ENCODE measurements at regions not wholly inside any gene's neighbourhood (a gene's known extent, or its start where the extent isn't known, plus 50 kb on each side); places are given as distances from the start of the nearest gene placed in this dataset.

DNA sequence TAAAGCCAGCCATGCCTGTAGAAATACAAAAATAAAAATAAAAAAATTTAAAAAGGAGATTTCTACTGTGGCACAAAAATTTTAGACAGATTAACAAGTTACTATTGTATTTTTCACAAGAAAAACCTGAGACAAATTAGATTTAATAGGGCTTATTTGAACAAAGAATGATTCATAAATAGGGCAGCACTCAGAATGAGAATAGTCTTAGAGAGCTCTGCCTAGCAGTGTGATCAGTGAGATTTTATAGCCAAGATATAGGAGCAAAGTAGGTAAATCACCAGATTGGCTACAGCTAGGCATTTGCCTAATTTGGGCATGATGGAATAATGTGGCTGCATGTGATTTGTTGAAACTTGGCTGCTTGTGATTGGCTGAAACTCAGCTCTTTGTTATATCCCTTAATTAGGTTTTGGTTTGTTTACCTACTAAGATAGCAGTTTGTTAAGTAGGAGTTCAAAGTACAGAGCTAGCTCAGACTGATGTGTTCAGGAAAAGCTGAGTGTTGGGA is 279.7 kb upstream of the TMTC1 start:
- FAIRE-seq, result no peak
- no peak for TF ChIP-seq CTCF (IDR thresholded peaks at IDR 0.05; ENCODE audit: insufficient read depth, missing control alignments)
- no peak for DNase-seq (ENCODE audit: insufficient read length, low spot score)

- no peak for TF ChIP-seq CTCF (IDR thresholded peaks at IDR 0.05; ENCODE audit: insufficient read depth, missing control alignments)
- FAIRE-seq, result no peak
- DNase-seq (ENCODE audit: insufficient read length, low spot score), result no peak
Measured at GRCh38 chr12:30048371-30048770, 264.6 kb upstream of the TMTC1 start.

DNA sequence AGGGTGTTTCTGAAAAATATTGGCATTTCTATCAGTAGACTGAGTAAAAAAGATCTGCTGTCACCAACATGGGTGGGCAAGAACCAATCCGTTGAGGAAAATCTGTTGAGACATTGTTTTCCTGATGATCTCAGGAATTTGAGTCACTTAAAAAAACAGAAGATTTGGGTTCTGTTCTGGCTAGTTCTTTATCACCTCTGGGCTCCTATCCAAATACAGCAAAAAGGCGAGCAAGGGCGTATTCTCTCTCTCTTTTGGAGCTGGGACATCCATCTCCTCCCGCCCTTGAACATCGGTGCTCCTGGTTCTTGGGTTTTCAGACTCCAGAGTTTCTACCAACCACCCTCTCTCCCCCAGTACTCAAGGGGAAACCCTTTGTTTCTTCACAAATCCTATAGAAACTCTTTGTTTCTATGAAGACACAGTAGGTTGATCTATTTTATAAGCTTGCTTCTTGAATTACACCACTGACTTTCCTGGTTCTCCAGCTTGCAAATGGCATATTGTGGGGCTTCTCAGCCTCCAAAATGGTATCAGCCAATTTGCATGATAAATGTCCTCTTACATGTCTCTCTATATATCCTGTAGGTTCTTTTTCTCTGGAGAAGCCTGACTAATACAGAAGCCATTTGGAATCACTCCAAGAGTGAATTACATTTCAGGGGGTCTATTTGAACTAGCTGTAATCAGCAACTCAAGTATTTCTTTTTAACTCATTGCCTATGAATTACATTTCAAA is 263.9 kb upstream of the TMTC1 start:
- DNase-seq (ENCODE audit: insufficient read length, low spot score), result no peak
- FAIRE-seq, result no peak
- TF ChIP-seq CTCF (IDR thresholded peaks at IDR 0.05; ENCODE audit: insufficient read depth, missing control alignments), result no peak

- TF ChIP-seq CTCF (IDR thresholded peaks at IDR 0.05; ENCODE audit: insufficient read depth, missing control alignments), result no peak
- DNase-seq (ENCODE audit: insufficient read length, low spot score) (no peak), FAIRE-seq (no peak)
Measured at GRCh38 chr12:30046376-30046775, 262.6 kb upstream of the TMTC1 start.

GRCh38 chr12:30045171-30045570 is 261.4 kb upstream of the TMTC1 start:
- no peak for DNase-seq (ENCODE audit: insufficient read length, low spot score)
- no peak for FAIRE-seq

GRCh38 chr12:30044206-30044605 is 260.5 kb upstream of the TMTC1 start:
- FAIRE-seq (no peak), DNase-seq (ENCODE audit: insufficient read length, low spot score) (no peak)
- TF ChIP-seq CTCF (IDR thresholded peaks at IDR 0.05; ENCODE audit: insufficient read depth, missing control alignments), result no peak

More at GRCh38 chr12:30045171-30045570, 261.4 kb upstream of the TMTC1 start:
- TF ChIP-seq CTCF (IDR thresholded peaks at IDR 0.05; ENCODE audit: insufficient read depth, missing control alignments), result no peak

GRCh38 chr12:30043151-30043847 is 259.6 kb upstream of the TMTC1 start:
- DNase-seq (ENCODE audit: insufficient read length, low spot score) (no peak), FAIRE-seq (no peak)
- TF ChIP-seq CTCF (IDR thresholded peaks at IDR 0.05; ENCODE audit: insufficient read depth, missing control alignments), result no peak
